GM18873 (cell line): ENCODE measurements at regions not wholly inside any gene's neighbourhood (a gene's known extent, or its start where the extent isn't known, plus 50 kb on each side); places are given as distances from the start of the nearest gene placed in this dataset.
"Not testable (repeated sequence)": the region's sequence is repeated elsewhere in the genome, so short reads cannot be mapped to it uniquely, and the experiment has no call there.

Experiments used
- ATAC-seq: cut with Tn5 transposase; IDR thresholded peaks from one replicate; pipeline ENCODE4 v1.9.1; 2021; ENCODE audit warnings: mild to moderate bottlenecking, moderate library complexity, moderate number of reproducible peaks; ENCODE audit not compliant: unreplicated experiment, low FRiP score

- ATAC-seq = no peak
These were observed 108.2 kb downstream of the NRN1 start for GRCh38 chr6:5898563-5898962.

GRCh38 chr6:5898102-5898501 is 108.6 kb downstream of the NRN1 start:
- no peak for ATAC-seq

GRCh38 chr6:5896476-5897200 is 110.1 kb downstream of the NRN1 start:
- no peak for ATAC-seq

- no peak for ATAC-seq
These were observed 112.4 kb downstream of the NRN1 start for GRCh38 chr6:5894357-5894756.

GRCh38 chr6:5893295-5893694 is 113.4 kb downstream of the NRN1 start:
- ATAC-seq = no peak

- no peak for ATAC-seq
These were observed 114.1 kb downstream of the NRN1 start for GRCh38 chr6:5892669-5893068.

- ATAC-seq = no peak
These were observed 127.9 kb downstream of the NRN1 start for GRCh38 chr6:5878792-5879191.

- ATAC-seq = no peak
These were observed 130.6 kb downstream of the NRN1 start for GRCh38 chr6:5876076-5876475.

- not testable (repeated sequence) for ATAC-seq
These were observed 132.7 kb downstream of the NRN1 start for GRCh38 chr6:5873976-5874375.

- ATAC-seq = no peak
These were observed 135.4 kb downstream of the NRN1 start for GRCh38 chr6:5871296-5871695.

GRCh38 chr6:5869676-5870075 is 137.0 kb downstream of the NRN1 start:
- ATAC-seq = no peak

- no peak for ATAC-seq
These were observed 137.5 kb downstream of the NRN1 start for GRCh38 chr6:5869261-5869660.

- ATAC-seq = no peak
These were observed 140.1 kb downstream of the NRN1 start for GRCh38 chr6:5866547-5867051.

- ATAC-seq = no peak
These were observed 141.2 kb downstream of the NRN1 start for GRCh38 chr6:5865506-5866031.

- ATAC-seq = no peak
These were observed 145.9 kb downstream of the NRN1 start for GRCh38 chr6:5860849-5861248.

GRCh38 chr6:5855787-5856470 is 150.8 kb downstream of the NRN1 start:
- ATAC-seq = no peak

- ATAC-seq = no peak
These were observed 151.8 kb downstream of the NRN1 start for GRCh38 chr6:5854899-5855298.

GRCh38 chr6:5851261-5851757 is 155.4 kb downstream of the NRN1 start:
- ATAC-seq = no peak

GRCh38 chr6:5850848-5851255 is 155.9 kb downstream of the NRN1 start:
- ATAC-seq = no peak

- ATAC-seq = no peak
These were observed 159.8 kb downstream of the NRN1 start for GRCh38 chr6:5846889-5847288.

- no peak for ATAC-seq
These were observed 160.4 kb downstream of the NRN1 start for GRCh38 chr6:5846335-5846734.
